ENCODE measurements at regions not wholly inside any gene's neighbourhood (a gene's known extent, or its start where the extent isn't known, plus 50 kb on each side); places are given as distances from the start of the nearest gene placed in this dataset.

- DNase-seq, result no peak
These were observed 828.1 kb upstream of the GRAMD2B start for GRCh38 chr5:125595095-125595494.

- DNase-seq, result no peak
These were observed 827.4 kb upstream of the GRAMD2B start for GRCh38 chr5:125595845-125596244.

GRCh38 chr5:125597338-125597737 lies 825.9 kb upstream of the GRAMD2B start:
- DNase-seq, result no peak

- no peak for DNase-seq
These were observed 822.6 kb upstream of the GRAMD2B start for GRCh38 chr5:125600559-125600958.

GRCh38 chr5:125602184-125602583 lies 821.0 kb upstream of the GRAMD2B start:
- DNase-seq, result no peak

GRCh38 chr5:125603321-125603720 lies 819.9 kb upstream of the GRAMD2B start:
- DNase-seq, result no peak

GRCh38 chr5:125604104-125604503 lies 819.1 kb upstream of the GRAMD2B start:
- no peak for DNase-seq

GRCh38 chr5:125607018-125607417 lies 816.2 kb upstream of the GRAMD2B start:
- DNase-seq, result no peak

GRCh38 chr5:125609011-125609410 lies 814.2 kb upstream of the GRAMD2B start:
- no peak for DNase-seq

GRCh38 chr5:125610892-125611291 lies 812.3 kb upstream of the GRAMD2B start:
- no peak for DNase-seq

- DNase-seq, result no peak
These were observed 811.7 kb upstream of the GRAMD2B start for GRCh38 chr5:125611541-125611940.

GRCh38 chr5:125612181-125612721 lies 811.0 kb upstream of the GRAMD2B start:
- no peak for DNase-seq

GRCh38 chr5:125612776-125613175 lies 810.4 kb upstream of the GRAMD2B start:
- DNase-seq, result no peak

- DNase-seq, result no peak
These were observed 793.0 kb upstream of the GRAMD2B start for GRCh38 chr5:125630237-125630636.

- no peak for DNase-seq
These were observed 789.7 kb upstream of the GRAMD2B start for GRCh38 chr5:125633523-125633922.

- peak; percentile 76 for DNase-seq
These were observed 788.9 kb upstream of the GRAMD2B start for GRCh38 chr5:125634216-125634835.

- DNase-seq, result no peak
These were observed 783.4 kb upstream of the GRAMD2B start for GRCh38 chr5:125639858-125640257.

GRCh38 chr5:125652761-125653160 lies 770.4 kb upstream of the GRAMD2B start:
- no peak for DNase-seq

GRCh38 chr5:125654392-125654791 lies 768.8 kb upstream of the GRAMD2B start:
- no peak for DNase-seq

GRCh38 chr5:125655156-125655555 lies 768.1 kb upstream of the GRAMD2B start:
- peak; percentile 45 for DNase-seq

GRCh38 chr5:125657936-125658335 lies 765.3 kb upstream of the GRAMD2B start:
- DNase-seq, result peak; percentile 30

GRCh38 chr5:125659316-125660023 lies 763.7 kb upstream of the GRAMD2B start:
- DNase-seq, result no peak

GRCh38 chr5:125660231-125660895 lies 762.8 kb upstream of the GRAMD2B start:
- no peak for DNase-seq

GRCh38 chr5:125661584-125661983 lies 761.6 kb upstream of the GRAMD2B start:
- DNase-seq, result no peak
